Adipocyte (in vitro differentiated cells): ENCODE measurements at regions not wholly inside any gene's neighbourhood (a gene's known extent, or its start where the extent isn't known, plus 50 kb on each side); places are given as distances from the start of the nearest gene placed in this dataset.

Experiments used
- DNase-seq: peaks from one replicate; pipeline ENCODE4 v3.0.0-alpha.2; 2015; ENCODE audit warnings: low read depth
- H3K27me3 ChIP-seq: replicated peaks from 2 replicates; pipeline ENCODE4 v1.7.0; 2013; ENCODE audit warnings: mild to moderate bottlenecking, low read length, moderate library complexity; ENCODE audit not compliant: control insufficient read depth, insufficient read depth
- H3K36me3 ChIP-seq: 2 replicates; pipeline ENCODE4 v1.7.0; 2013; ENCODE audit warnings: low read length, mild to moderate bottlenecking, moderate library complexity; ENCODE audit not compliant: control insufficient read depth, insufficient read depth, severe bottlenecking
- H3K4me1 ChIP-seq: 2 replicates; pipeline ENCODE4 v1.7.0; 2013; ENCODE audit warnings: mild to moderate bottlenecking, low read length, moderate library complexity; ENCODE audit not compliant: control insufficient read depth, insufficient read depth
- H3K4me3 ChIP-seq: 2 replicates; pipeline ENCODE4 v1.7.0; 2013; ENCODE audit warnings: mild to moderate bottlenecking, low read length, moderate library complexity
- H3K9ac ChIP-seq: 2 replicates; pipeline ENCODE4 v1.7.0; 2013; ENCODE audit warnings: mild to moderate bottlenecking, low read length, moderate library complexity
- H3K9me3 ChIP-seq: 2 replicates; pipeline ENCODE4 v1.7.0; 2013; ENCODE audit warnings: mild to moderate bottlenecking, low read length, moderate library complexity; ENCODE audit not compliant: control insufficient read depth

DNA sequence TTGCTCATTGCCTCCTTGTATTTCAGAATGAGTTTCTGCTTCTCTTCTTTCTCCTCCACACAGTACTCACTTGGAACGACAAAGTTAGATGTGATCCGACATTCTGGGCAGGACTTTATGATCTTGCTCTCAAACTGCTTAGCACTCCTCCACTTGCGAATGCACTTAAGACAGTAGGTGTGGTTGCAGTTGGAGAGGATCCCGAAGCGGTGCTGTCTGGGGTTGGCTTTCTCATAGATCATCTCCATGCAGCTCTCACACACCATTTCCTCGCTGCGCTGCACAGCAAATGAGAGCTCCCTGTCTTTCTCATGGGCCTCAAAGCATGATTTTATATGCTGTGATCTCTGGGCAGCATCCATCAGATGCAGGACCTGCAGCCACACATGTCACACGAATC, 245.7 kb downstream of the C12orf50 start:
- H3K9ac ChIP-seq, result no peak overlapping the region

DNA sequence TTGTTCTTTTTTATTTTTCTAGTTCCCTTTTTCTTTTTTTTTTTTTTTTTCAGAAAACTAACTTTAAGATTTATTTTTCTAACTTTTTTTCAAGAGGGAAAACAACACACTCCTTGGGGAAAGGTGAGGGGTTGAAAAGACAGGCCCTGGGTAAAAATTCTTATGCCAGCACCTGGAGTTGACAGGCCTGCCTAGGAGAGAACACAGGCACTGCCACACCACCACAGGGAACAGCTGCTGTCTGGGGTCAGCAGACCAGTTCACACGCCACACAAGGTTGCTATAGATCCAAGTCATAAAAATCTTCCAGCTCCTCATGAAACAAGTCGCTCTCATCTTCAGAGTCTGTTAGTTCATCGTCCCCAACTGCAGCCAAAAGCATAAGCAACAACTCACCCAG, 246.4 kb downstream of the C12orf50 start:
- Histone ChIP-seq H3K9me3 (no peaks in the 10 kb centered on the region), H3K27me3 (no peaks in the 10 kb centered on the region), H3K9ac (no peak overlapping the region), H3K36me3 (no peaks in the 10 kb centered on the region), H3K4me3 (no peak overlapping the region), H3K4me1 (no peaks in the 10 kb centered on the region)
- no peak for DNase-seq

More for the DNA sequence above, 245.7 kb downstream of the C12orf50 start:
- no peaks in the 10 kb centered on the region for H3K9me3 ChIP-seq
- no peaks in the 10 kb centered on the region for H3K4me1 ChIP-seq
- no peaks in the 10 kb centered on the region for H3K27me3 ChIP-seq
- no peaks in the 10 kb centered on the region for H3K36me3 ChIP-seq
- H3K4me3 ChIP-seq, result no peak overlapping the region
- DNase-seq, result no peak

DNA sequence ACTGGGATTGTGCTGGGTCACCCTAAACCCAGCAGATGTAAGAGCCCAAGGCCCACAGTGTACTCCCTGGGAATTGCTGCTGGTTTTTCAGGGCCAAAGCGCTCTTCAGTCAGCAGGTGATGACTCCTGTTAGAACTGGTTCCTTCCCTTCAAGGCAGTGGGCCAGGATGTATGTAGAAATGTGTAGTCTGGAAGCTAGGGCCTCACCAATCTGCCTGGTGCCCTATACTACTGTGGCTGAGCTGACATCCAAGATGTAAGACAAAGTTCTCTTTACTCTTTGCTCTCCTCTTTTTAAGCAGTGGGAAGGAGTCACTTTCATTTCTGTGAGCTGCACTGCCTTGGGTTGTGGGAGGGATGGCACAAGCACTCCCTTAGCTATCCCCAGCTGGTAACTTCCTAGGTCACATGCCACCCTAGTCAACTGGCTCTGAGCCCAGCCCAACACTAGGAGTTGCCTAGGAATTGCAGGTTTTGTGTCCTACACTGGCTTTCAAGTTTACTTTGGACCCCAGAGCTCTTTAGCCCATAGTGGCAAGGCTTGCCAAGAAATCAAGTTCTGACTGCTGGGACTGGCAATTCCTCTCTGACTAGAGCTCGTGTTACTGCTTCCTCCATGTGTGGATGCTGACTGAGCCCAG, 249.2 kb downstream of the C12orf50 start:
- Histone ChIP-seq H3K4me3 (no peak overlapping the region), H3K27me3 (no peaks in the 10 kb centered on the region), H3K4me1 (no peaks in the 10 kb centered on the region), H3K36me3 (no peaks in the 10 kb centered on the region), H3K9me3 (no peaks in the 10 kb centered on the region), H3K9ac (no peak overlapping the region)
- DNase-seq, result no peak

DNA sequence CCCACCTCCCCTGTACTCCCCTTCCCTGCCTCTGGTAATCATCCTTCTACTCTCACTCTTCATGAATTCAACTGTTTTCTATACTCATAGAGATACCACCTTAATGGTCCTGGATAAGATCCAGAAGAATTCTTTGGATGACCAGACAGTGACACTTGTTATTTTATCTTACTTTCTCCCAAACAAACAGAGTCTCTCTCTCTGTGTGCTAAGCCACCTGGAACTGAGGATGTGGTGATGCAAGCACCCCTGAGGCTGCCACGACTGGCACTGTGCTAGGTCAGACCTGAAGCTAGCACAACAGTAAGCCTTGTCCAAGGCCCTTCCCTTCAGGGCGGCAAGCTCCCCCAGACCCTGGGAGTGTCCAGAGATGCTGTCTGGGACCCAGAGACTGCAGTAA, 250.2 kb downstream of the C12orf50 start:
- Histone ChIP-seq H3K9me3 (no peaks in the 10 kb centered on the region), H3K36me3 (no peaks in the 10 kb centered on the region), H3K27me3 (no peaks in the 10 kb centered on the region), H3K4me1 (no peaks in the 10 kb centered on the region), H3K4me3 (no peak overlapping the region), H3K9ac (no peak overlapping the region)
- no peak for DNase-seq

DNA sequence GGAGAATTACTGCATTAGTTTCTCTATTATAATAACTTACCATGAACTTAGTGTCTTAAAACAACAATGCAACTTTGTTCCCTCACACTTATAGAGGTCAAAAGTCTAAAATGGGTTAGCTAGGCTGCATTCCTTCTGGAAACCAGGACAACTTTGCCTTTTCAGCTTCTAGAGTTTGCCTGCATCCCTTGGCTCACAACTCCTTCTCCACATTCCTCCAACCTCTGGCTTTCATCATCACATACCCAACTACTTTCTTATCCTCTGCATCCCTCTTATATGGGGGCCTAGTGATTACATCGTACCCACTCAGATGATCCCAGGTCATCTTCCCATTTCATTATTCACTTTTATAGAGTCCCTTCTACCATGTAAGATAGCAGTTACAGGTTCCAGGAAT, 251.1 kb downstream of the C12orf50 start:
- no peaks in the 10 kb centered on the region for H3K4me1 ChIP-seq
- no peak for DNase-seq
- no peaks in the 10 kb centered on the region for H3K36me3 ChIP-seq
- no peak overlapping the region for H3K9ac ChIP-seq
- no peaks in the 10 kb centered on the region for H3K27me3 ChIP-seq
- H3K4me3 ChIP-seq, result no peak overlapping the region
- no peaks in the 10 kb centered on the region for H3K9me3 ChIP-seq

DNA sequence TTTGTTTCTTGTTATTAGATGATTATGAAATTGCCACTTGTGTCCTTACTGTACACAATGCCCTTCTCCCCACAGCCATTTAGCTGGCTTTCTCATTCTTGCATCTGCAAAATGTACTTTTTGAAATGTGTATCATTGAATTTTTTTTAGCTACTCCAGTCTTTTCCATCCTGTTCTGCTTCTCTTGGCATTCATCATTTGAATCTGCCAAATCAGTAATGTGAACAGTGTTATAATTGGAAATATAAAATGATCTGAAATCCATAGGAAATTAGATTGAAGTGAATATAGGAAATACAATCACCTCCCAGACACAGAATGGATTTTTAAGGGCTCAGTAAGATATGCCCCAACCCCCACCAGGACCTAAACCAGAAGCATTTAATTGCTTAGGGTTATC, 253.4 kb downstream of the C12orf50 start:
- Histone ChIP-seq H3K9ac (no peak overlapping the region), H3K9me3 (no peaks in the 10 kb centered on the region), H3K27me3 (no peaks in the 10 kb centered on the region), H3K4me1 (no peaks in the 10 kb centered on the region), H3K4me3 (no peak overlapping the region), H3K36me3 (no peaks in the 10 kb centered on the region)
- DNase-seq, result no peak

DNA sequence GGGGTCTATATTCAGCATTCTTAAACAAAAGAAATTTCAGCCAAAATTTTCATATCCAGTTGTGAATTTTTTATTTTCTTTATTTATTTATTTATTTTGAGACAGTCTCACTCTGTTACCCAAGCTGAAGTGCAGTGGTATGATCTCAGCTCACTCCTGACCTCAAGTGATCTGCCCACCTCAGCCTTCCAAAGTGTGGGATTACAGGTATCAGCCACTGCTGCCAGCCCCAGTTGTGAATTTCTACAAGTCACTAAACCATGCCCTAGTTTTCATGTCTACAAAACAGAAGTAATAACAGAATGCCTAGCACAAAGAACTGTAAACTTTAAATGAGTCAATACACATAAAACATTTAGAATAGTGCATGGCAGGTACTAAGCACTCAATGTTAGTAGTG, 254.2 kb downstream of the C12orf50 start:
- Histone ChIP-seq H3K36me3 (no peaks in the 10 kb centered on the region), H3K4me3 (no peak overlapping the region)
- DNase-seq, result no peak

DNA sequence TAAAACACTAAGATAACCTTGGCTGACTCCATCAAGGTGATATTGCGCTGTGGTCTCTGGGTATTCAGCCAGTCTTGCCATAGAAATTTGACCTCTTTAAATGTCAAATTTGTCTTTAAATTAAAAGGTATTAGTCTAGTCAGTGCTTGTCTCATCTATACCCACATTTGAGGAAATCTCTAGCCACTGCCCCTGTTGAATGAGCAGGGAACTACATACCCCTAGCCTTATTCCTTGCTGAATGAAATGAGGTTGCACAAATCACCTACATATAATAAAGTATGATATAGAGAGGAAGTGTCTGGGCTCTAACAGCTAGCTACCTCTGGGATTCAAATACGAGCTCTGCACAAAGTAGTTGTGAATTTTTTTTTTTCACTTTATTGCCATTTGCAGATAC, 256.8 kb downstream of the C12orf50 start:
- H3K4me1 ChIP-seq, result no peaks in the 10 kb centered on the region

More for the DNA sequence above, 254.2 kb downstream of the C12orf50 start:
- no peaks in the 10 kb centered on the region for H3K9me3 ChIP-seq
- H3K4me1 ChIP-seq, result no peaks in the 10 kb centered on the region
- no peak overlapping the region for H3K9ac ChIP-seq
- no peaks in the 10 kb centered on the region for H3K27me3 ChIP-seq

DNA sequence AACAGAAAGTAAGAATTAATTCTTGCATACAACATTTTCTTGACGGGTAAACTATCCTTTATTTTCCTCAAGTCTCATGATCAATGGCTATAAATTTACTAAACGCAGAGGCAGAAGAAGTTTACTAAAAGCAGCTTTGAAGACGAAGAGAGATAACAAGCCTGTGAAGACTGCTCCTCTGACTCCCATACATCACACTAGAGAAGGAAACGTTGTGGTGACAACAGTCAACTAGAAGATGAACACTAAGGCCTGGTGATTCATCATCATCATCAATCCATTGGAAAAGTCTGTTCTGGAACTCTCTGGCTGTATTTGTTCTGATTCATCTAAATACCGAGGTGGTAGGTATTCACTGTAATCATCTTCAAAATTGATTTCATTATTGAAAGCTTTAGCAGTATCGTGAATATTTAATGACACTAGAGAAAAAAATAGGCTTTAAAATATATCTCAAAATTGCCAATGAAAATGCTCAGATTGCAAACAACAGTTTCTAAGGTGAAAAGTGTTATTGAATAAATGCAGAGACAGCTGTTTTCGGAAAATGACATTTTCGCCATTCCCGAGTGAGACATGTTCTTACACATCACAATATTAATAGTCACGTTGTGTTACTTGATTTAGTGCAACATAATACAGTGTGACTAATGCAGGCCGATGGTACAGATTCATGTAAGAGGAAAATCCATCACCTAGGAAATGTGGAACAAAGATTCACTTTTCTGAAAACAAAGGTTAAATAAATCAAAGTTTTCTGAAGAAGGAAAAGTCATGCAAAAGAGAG, 260.5 kb downstream of the C12orf50 start:
- DNase-seq, result no peak
- H3K4me1 ChIP-seq, result no peaks in the 10 kb centered on the region
- no peaks in the 10 kb centered on the region for H3K27me3 ChIP-seq
- H3K9ac ChIP-seq, result no peak overlapping the region
- no peaks in the 10 kb centered on the region for H3K36me3 ChIP-seq
- H3K4me3 ChIP-seq, result no peak overlapping the region
- H3K9me3 ChIP-seq, result no peaks in the 10 kb centered on the region

More for the DNA sequence above, 256.8 kb downstream of the C12orf50 start:
- Histone ChIP-seq H3K36me3 (no peaks in the 10 kb centered on the region), H3K4me3 (no peak overlapping the region), H3K9ac (no peak overlapping the region), H3K27me3 (no peaks in the 10 kb centered on the region), H3K9me3 (no peaks in the 10 kb centered on the region)
- DNase-seq, result no peak

DNA sequence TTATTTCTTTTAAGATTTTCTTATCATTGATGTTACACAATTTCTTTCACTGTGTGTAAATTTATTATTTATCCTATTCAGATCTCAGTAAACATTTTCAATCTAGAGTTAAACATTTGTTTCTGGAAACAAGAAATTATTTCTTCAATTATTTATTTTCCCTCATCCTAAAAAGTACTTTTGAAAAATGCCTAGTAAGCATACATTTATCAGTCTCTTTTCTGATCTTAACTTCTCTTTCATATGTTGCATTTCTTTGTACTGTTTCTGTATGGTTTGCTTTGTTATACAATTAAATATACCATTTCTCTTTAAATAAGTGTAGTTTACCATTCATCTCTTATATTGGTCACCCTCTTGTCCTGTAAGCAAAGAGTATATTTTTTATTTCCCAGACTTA, 263.2 kb downstream of the C12orf50 start:
- Histone ChIP-seq H3K9me3 (no peaks in the 10 kb centered on the region), H3K4me1 (no peaks in the 10 kb centered on the region), H3K27me3 (no peaks in the 10 kb centered on the region), H3K36me3 (no peaks in the 10 kb centered on the region), H3K9ac (no peak overlapping the region), H3K4me3 (no peak overlapping the region)
- no peak for DNase-seq

DNA sequence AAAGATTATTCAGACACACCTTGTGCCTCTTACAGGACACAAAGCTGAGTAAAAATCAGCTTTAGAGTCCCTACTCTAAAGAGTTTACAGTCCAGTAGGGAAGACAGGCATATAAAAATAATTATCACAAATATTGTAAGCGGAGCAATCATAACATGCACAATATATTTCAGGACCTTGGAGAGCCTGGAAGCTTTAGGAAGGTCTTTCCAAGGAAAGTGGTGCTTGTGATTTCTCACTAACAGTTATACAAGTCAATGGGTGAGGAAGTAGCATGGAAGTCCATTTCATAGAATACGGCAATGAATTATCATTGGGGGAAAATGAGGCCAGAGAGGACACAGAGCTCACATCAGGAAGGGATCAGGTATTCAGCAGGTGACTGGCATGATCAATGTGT, 268.3 kb downstream of the C12orf50 start:
- DNase-seq, result no peak
- Histone ChIP-seq H3K9me3 (no peaks in the 10 kb centered on the region), H3K36me3 (no peaks in the 10 kb centered on the region), H3K4me1 (no peaks in the 10 kb centered on the region), H3K9ac (no peak overlapping the region), H3K4me3 (no peak overlapping the region), H3K27me3 (no peaks in the 10 kb centered on the region)
